ENCODE measurements at regions not wholly inside any gene's neighbourhood (a gene's known extent, or its start where the extent isn't known, plus 50 kb on each side); places are given as distances from the start of the nearest gene placed in this dataset.
"Not testable (repeated sequence)": the region's sequence is repeated elsewhere in the genome, so short reads cannot be mapped to it uniquely, and the experiment has no call there.

DNA sequence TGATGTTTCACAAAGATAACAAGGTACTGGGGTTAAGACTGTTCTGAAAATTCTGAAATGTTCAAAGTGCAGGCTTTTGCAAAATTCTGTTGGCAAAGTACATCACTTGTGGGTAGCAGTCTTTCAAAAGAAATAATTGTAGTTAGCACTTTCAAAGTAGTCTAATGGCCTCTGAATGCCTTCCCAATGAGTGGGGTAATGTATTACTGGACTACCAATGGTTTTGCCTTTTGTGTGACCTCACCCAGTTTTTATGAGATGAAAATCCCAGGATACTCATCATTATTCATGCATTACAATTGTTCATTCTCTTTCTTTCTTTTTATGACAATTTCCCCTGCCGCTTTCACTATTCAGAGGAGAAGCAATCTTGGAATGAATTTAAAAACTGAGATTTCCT, 686.1 kb downstream of the GLUD2 start:
- DNase-seq: no peak

DNA sequence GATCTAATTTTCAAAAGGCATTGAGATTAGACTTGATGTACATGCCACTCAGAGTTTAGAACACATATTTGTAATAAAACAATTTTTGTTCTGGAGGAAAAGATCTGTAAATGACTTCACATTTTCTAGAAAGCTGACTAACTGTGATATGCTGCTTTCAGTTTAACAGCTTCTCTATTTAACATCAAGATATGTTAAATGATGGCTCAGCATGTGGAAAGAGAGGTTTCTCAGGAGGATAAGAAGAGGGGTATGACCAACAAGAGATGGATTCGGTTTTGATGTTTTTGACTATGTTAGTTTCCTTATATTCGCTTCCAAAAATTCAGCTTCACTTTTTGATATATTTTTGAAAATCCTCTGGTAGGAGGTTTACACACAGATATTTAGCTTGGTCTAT, 698.7 kb downstream of the GLUD2 start:
- no peak for DNase-seq

DNA sequence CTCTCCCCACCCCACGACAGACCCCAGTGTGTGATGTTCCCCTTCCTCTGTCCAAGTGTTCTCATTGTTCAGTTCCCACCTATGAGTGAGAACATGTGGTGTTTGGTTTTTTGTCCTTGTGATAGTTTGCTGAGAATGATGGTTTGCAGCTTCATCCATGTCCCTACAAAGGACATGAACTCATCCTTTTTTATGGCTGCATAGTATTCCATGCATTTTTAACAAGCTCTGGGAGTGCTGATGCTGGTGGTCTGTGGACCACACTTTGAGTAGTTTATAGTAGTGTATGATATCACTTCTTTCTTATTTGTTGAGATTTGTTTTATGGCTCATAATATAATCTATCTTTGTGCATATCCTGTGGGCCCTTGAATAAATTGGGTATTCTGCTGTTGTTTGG, 706.2 kb downstream of the GLUD2 start:
- DNase-seq: not testable (repeated sequence)

DNA sequence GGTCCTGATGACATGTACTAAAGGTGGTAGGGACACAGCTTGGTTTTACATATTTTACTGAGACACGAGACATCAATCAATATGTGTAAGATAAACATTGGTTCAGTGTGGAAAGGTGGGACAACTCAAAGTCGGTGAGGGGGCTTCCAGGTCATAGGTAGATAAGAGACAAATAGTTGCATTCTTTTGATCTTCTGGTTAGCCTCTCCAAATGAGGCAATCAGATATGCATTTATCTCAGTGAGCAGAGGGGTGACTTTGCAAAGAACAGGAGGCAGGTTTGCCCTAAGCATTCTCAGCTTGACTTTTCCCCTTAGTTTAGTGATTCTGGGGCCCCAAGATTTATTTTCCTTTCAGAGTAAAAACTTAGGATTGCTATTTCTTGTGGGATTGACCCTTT, 706.9 kb downstream of the GLUD2 start:
- no peak for DNase-seq

DNA sequence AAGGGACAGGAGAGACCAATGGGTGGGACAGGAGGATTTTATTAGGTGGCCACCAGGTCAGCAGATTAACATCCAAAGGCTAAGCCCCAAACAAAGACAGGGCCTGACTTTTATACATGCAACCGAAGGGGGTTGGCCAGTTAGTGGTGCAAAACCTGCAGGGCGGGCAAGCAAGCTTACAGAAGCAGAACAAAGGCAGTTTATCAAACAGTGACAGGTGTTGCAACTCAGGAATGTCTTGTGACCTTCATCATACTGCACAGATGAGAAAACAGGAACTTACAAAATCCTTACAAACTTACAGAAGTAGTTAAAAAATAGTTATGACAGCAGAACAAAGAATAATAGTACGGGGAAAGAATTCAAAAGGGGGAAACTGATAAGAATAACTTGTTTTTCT, 708.1 kb downstream of the GLUD2 start:
- DNase-seq: no peak

DNA sequence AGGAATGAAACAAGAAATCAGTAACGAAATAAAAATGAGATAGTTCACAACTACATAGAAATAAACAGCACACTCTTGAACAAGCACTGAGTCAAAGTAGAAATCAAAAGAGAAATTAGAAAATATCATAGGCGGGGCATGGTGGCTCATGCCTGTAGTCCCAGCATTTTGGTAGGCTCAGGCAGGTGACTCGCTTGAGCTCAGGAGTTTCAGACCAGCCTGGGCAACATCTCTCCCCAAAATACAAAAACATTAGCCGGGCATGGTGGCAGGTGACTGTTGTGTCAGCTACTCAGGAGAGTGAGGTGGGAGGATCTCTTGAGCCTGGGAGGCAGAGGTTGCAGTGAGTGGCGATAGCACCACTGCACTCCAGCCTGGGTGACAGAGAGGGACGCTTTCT, 714.4 kb downstream of the GLUD2 start:
- DNase-seq: no peak

DNA sequence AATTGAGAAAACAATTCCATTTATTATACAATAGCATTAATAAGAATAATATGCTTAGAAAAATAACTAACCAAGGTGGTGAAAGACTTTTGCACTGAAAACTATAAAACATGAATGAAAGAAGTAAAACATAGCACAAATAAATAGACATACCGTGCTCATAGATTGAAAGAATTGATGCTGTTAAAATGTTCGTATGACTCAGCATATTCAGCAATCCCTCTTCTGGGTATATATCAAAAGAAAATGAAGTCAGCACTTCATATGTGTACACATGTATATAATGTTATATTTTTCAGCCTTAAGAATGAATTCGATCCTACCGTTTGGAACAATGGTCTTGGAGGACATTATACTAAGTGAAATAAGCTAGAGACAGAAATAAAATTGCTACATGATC, 716.3 kb downstream of the GLUD2 start:
- DNase-seq: no peak

DNA sequence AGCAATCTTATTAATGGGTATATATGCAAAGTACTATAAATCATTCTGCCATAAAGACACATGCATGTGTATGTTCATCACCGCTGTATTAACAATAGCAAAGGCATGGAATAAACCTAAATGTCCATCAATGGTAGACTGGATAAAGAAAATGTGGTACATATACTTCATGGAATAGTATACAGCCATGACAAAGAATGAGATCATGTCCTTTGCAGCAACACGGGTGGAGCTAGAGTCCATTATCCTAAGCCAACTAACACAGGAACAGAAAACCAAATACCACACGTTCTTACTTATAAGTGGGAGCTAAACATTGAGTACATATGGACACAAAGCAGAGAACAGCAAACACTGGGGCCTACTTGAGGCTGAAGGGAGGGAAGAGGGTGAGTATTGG, 720.8 kb downstream of the GLUD2 start:
- DNase-seq: not testable (repeated sequence)

DNA sequence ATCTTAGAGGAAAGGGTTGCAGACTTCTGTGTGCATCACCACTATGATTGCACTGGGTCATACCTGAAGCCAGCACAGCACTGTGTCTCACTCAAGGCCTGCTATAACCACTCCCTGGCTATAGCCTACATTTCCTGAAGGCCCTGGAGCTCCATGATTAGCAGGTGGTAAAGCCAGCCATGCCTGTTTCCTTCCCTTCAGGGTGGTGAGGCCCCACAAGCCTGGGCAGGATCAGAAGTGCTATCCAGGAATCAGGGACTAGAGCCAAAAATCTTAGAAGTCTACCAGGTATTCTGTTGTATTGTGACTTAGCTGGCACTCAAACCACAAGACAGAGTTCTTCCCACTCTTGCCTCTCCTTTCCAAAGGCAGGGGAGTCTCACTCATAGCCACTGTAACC, 734.6 kb downstream of the GLUD2 start:
- no peak for DNase-seq

DNA sequence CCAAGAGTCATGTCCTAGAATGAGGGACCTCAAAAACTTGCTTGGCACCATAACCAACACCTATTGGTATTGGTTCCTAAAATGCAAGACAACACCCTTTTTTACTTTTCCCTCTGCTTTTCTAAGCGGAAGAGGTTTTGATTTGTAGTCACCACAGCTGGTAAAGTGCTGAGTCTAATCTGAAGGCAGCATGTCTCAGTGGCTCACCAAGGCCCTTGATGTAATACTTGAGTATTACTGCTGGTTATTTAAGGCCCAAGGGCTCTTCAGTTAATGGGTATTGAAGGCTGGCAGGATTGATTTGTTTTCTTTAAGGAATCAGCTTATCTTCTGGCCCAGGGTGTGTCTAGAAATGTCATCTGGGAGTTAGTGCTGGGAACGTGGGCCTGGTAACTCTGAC, 735.1 kb downstream of the GLUD2 start:
- no peak for DNase-seq

DNA sequence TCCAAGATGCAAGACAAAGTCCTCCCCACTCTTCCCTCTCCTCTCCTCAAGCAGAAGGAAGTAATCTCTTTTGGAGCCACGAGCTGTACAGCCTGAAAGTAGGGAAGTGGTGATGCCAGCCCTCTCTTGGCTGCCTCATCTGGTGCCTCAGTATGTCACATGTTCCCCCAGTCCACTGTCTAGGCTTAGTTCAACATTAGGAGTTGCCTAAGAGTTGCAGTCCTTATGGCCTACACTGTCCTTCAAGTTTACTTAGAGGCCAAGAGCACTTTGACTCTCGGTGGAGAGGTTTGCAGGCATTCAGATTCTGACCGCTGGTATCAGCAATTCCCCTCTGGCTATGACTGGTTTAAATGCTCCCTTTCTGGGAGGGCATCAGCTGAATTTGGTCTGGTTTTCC, 735.6 kb downstream of the GLUD2 start:
- no peak for DNase-seq

DNA sequence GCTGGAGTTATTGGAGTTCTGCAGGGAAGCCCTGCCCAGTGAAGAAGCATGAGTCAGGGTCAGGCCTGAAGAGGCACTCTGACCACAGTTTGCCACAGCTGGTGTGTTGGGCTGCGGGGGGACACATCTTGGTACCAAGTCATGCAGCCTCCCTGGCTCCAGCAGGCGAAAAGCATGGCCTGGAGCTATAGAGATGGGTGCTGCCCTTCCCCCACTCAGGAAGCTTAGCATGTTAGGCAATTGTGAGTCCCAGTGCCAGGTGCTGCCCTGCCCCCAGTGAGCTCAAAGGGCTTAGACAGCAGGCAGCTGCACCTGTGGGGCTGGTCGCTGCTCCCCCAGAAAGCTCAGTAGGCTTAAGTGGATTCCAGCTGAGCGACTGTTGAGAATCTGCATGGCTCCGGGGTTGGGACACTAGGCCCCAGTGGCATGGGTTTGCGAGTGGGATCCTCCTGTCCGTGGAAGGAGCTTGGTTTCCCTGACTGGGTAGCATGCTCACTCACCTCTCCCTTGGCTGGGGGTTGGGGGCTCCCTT, 755.5 kb downstream of the GLUD2 start:
- no peak for DNase-seq

DNA sequence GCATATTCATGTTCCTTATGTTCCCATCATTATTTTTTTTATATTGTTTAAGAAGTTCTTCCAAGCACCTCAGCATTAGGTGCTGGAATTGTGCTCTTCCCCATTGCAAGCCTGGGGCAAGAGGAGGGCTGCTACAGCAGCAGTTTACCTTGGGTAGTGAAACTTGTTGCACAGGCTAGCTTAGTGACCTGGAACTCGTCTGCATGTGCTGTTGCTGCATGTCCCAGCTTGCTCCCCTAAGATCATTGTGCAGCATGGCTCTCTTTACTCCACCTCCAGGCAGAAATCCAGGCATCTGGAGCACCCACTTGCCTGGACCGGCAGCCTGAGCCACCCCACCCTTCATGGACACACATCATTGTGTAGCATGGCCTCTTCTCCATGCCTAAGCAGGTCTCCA, 776.0 kb downstream of the GLUD2 start:
- DNase-seq: no peak

DNA sequence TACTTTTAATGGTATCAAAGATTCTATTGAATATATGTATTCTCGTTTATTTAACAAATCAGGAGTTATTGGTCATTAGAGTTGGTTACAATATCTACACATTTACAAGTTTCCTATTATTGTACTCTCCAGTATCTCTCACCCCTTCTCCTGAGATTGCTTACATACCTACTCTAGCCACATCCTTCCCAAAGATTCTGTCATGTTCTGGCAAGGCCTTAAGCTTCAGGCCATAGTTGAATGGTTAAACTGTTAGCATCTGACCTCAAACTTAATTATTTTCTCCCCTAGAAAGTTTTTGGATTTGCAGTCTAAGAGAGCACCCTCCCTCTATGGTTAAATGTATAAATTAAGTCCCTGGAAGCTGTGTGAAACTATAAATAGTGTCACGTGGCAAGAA, 784.2 kb downstream of the GLUD2 start:
- no peak for DNase-seq

DNA sequence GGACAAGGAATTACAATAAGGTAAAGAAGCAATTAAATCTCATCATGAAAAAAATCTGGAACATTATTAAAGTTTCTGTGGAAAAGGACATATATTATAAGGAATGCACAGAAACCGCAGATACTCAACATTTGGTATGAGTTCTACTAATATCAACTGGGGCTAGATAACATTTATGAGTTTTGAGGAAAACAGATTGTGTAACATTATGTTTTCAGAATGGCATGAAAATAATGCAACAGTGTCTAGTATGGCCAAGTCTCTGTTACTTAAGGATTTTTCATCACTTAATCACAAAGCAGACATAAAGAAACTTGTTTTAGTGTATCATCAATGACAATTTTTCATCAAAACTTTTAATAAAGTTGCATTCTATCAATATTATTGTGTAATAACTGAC, 785.0 kb downstream of the GLUD2 start:
- DNase-seq: no peak

DNA sequence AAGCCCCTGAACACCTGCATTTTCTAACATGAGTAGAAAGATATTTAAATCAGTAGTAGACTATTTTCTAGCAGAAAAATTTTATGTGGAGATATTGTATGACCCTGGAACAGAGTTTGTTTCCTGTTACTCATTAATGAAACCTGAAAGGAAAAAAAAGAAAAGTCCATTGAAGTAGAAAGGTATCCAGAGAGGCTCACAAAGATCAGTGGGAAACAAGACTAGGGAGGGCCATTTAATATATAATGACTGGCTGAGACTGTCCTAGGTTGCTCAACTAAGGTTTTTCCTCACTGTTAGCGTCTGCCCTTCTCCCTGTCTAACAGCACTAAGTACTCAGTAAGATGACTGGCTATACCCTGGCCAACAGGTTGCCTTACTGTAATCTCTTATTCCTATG, 788.6 kb downstream of the GLUD2 start:
- no peak for DNase-seq

DNA sequence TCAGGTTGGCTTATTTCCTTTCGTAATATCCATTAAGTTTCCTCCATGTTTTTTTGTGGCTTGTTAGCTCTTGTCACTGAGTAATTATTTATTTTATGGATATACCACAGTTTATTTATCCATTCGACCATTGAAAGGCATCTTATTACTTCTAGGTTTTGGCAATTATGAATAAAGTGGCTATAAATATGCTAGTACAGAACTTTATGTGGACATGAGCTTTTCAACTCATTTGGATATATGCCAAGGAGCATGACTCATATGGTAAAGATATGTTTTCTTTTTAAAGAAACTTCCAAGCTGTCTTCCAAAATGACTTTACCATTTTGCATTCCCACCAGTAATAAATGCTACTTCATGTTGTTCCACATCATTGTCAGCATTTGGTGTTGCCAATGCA, 803.6 kb downstream of the GLUD2 start:
- DNase-seq: no peak

DNA sequence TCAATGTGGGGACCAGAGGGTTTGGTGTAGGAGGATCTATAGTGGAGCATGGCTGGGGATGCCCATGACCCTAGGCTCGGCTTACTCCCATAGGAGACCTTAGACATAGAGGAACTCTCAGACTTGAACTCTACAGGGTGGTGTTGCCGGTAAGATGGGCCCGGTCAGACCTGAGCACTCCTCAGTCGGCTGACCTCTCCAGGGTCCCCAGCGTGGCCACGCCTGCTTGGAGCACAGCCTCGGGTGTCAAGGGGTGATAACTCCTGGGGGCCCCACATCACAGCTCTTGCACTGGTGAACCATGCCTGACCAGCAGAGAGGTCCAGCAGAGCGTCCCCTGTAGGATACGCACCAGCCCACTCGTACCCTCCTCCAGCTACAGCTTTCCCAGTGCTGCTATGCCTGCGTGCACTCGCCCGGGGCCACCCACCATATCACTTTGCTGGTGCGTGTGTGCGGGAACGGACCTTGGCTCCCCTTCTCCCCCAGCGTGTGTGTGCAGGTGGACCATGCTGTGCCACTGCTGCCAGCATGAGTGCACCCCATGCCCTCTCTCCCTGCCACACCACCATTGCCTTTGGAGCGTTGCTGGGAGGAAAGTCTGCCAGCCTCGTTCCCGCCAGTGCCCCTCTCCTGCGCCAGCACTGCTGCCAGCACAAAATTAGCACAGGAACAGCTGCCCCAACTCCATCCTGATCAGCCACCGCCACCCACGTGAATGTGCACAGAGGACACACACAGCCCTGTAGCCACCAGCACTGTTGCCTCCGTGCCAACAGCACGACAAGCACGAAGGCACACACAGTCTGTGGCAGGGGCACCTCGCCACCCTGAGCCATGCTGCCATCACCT, 806.6 kb downstream of the GLUD2 start:
- DNase-seq: no peak

DNA sequence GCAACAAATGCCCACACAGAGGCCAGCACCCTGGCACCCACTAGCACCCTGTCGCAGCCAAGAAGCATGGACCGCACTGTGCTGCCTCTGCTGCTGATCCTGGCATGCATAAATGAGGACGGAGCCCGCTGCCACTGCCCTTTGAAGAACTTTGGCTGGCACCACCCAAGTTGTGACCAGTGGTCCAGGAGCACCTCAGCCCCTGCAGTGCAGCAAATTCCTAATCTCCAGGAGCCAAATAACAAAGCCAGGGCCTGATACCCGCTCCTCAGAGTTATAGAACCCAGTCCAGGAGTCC, 807.2 kb downstream of the GLUD2 start:
- no peak for DNase-seq

DNA sequence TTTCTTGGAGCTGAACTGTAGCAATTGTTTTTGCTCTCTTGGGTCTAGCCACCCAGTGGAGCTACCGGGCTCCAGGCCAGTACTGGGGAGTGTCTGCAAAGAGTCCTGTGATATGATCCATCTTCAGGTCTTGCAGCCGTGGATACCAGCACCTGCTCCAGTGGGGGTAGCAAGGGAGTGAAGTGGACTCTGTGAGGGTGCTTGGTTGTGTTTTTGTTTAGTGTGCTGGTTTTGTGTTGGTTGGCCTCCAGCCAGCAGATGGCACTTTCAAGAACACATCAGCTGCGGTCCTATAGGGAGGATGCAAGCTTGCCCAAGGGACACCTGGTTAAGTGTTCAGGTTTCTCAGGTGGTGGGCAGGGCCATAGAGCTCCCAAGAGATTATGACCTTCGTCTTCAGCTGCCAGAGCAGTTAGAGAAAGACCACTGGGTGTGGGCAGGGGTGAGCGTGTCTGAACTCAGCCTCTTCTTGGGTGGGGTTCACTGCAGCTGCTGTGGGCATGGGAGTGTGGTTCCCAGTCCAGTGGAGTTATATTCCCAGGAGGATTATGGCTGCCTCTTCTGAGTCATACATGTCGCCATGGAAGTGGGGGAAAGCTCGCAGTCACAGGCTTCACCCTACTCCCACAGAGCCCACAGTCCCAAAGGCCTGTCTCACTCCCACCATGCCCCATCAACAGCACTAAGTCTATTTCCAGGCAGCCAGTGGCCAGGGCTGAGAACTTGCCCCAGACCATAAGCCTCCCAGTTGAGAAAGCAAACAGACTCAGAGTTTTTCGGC, 811.6 kb downstream of the GLUD2 start:
- DNase-seq: no peak

DNA sequence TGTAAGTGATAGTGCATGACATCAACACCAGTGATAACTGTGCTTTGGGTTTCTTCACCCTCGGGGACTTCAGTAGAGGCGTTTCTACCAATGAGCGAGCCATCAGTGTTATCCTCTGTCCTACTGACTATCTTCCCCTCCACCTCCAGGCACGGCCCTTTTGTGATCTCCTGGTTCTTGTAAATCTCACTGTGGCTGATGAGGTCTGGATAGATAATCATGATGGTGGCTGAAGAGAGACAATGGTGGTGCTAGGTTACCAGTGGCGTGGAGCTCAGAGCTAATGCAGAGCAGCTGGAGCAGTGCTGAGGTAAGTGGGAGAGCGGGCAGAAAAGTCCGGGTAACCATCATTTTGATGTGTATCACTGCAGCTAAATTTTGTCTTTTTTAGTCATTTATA, 816.6 kb downstream of the GLUD2 start:
- no peak for DNase-seq

DNA sequence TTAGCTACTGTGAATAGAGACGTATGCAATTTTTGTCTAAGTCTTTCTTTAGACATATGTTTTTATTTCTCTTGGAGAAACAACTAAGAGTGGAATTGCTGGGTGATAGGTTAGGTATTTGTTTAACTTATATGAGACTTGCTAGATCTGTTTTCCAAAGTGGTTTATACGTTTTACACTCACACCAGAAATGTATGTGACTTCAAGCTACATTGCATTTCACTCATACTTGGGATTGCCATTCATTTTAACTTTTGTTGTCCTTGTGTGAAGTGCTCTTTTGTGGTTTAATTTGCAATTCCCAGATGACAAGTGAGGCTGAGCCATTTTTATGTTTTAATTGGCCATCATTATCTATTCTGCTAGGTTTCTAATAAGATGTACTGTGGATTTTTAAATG, 817.2 kb downstream of the GLUD2 start:
- DNase-seq: no peak

DNA sequence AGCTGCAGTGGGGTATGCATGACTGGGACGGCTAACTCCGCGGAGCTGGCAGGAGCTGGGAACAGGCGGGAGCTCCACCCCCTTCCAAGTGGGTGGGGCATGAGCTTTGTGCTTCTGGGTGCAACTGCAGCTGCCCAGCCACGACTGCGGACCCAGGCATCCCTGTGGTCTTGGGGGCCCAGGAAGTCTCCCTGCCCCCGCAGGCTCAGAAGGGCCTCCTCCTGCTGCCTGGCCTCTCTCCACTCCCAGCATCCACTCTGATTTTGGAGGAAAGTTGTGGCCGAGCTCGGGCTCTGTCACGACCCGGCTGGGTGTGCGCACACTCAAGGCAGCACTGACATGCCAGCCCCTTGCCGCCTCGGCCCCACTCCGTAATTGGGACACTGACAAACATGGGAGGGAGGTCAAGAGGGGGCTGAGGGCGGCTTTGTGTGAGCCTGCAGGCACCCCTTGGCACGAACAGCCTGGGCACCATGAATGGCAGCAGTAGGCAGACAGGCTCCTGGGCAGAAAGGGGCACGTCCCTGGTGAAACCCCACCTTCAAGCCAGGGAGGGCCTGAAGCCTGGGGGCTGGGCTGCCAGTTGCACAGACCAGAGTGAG, 822.6 kb downstream of the GLUD2 start:
- DNase-seq: no peak

DNA sequence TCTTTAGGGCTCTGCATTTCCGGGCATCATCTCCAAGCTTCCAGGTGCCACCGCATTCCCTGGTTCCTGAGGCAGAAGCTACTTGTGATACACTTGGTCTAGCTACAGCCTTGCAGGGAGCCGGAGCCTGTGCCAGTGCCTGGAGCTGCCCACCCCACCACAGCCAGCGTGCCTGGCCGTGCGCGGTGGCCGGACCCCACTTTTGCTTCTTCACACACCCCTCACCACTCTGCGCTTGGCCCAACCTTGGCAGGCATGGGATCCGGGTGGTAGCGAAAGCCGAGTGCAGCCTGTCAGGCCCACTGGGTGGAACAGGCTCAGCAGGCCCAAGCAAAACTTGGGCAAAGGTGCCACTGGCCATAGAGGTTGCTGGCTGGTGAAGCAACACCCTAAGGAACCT, 823.7 kb downstream of the GLUD2 start:
- no peak for DNase-seq

Data from GDM1 (cell line).